ENCODE measurements at regions not wholly inside any gene's neighbourhood (a gene's known extent, or its start where the extent isn't known, plus 50 kb on each side); places are given as distances from the start of the nearest gene placed in this dataset.

DNA sequence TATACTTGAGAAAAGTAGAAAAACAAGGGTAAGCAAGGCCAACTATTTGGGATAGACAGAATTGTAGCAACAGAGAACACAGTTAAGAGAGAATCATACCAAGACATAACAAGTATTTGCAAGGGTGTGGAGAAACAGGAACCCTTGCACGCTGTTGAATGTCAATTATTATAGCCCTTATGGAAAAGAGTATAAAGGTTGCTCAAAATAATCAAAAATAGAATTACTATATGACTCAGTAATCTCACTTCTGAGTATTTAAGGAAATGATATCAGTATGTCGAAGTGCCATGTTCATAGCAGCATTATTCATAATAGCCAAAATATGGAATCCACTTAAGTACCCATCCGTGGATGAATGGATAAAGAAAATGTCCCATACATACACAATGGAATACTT, 193.3 kb downstream of the PHLDA1 start:
- POLR2A ChIA-PET = no interaction called here
- CTCF ChIA-PET = interaction anchor here (0.7 kb wide), 1 partner anchor 130 kb away, joined by 3 read pairs; no protein-coding TSS in a partner anchor
- Histone ChIP-seq H3K36me3 (ENCODE audit: control insufficient read depth in 2 of 2, insufficient read depth in 1 of 2, low read length in 2 of 2) (no peaks in the 10 kb centered on the region), H3K9me3 (ENCODE audit: control insufficient read depth, insufficient read depth, low read depth, low read length) (no peaks in the 10 kb centered on the region), H3K4me3 (ENCODE audit: low read depth, low read length) (no peak overlapping the region), H3K27ac (ENCODE audit: extremely low read depth, low read depth, low read length) (no peak overlapping the region), H3K4me1 (ENCODE audit: control insufficient read depth, insufficient read depth, low read length) (peaks cover 2% of the 10 kb centered on the region; the same call in 1 of the 2 replicates)
- TF ChIP-seq EGR2 (tag by site-specific recombination; IDR thresholded peaks at IDR 0.05; ENCODE audit: low read depth) (no peak), ZNF747 (tag by site-specific recombination; IDR thresholded peaks at IDR 0.05) (no peak)

- ChIA-PET CTCF (no interaction called here), POLR2A (no interaction called here)
- Histone ChIP-seq H3K4me1 (ENCODE audit: control insufficient read depth, insufficient read depth, low read length) (peaks cover 2% of the 10 kb centered on the region; the same call in 1 of the 2 replicates), H3K36me3 (ENCODE audit: control insufficient read depth in 2 of 2, insufficient read depth in 1 of 2, low read length in 2 of 2) (no peaks in the 10 kb centered on the region), H3K9me3 (ENCODE audit: control insufficient read depth, insufficient read depth, low read depth, low read length) (no peaks in the 10 kb centered on the region), H3K27ac (ENCODE audit: extremely low read depth, low read depth, low read length) (no peak overlapping the region), H3K4me3 (ENCODE audit: low read depth, low read length) (no peak overlapping the region)
- TF ChIP-seq ZNF157 (tag by site-specific recombination; IDR thresholded peaks at IDR 0.05) = no peak
- no peak for TF ChIP-seq ZNF777 (tag by site-specific recombination; IDR thresholded peaks at IDR 0.05; ENCODE audit: borderline replicate concordance)
These were observed 193.9 kb downstream of the PHLDA1 start for GRCh38 chr12:75837700-75838099.

GRCh38 chr12:75836533-75836932, 195.0 kb downstream of the PHLDA1 start:
- H3K9me3 ChIP-seq (ENCODE audit: control insufficient read depth, insufficient read depth, low read depth, low read length) = no peaks in the 10 kb centered on the region
- peaks cover 2% of the 10 kb centered on the region; the same call in 1 of the 2 replicates for H3K4me1 ChIP-seq (ENCODE audit: control insufficient read depth, insufficient read depth, low read length)
- TF ChIP-seq ZNF148 (tag by site-specific recombination; IDR thresholded peaks at IDR 0.05; ENCODE audit: borderline replicate concordance) (no peak), ZNF580 (tag by site-specific recombination; IDR thresholded peaks at IDR 0.05) (no peak), ATF2 (tag by site-specific recombination; IDR thresholded peaks at IDR 0.05; ENCODE audit: low read depth) (0 out of 2 replicates have a peak, but pooled peaks have one; percentile 20), KLF1 (tag by site-specific recombination; IDR thresholded peaks at IDR 0.05) (no peak), MEIS1 (CRISPR knock-in tag; IDR thresholded peaks at IDR 0.05; ENCODE audit: borderline replicate concordance) (no peak)
- TF ChIP-seq, protein P1, sequence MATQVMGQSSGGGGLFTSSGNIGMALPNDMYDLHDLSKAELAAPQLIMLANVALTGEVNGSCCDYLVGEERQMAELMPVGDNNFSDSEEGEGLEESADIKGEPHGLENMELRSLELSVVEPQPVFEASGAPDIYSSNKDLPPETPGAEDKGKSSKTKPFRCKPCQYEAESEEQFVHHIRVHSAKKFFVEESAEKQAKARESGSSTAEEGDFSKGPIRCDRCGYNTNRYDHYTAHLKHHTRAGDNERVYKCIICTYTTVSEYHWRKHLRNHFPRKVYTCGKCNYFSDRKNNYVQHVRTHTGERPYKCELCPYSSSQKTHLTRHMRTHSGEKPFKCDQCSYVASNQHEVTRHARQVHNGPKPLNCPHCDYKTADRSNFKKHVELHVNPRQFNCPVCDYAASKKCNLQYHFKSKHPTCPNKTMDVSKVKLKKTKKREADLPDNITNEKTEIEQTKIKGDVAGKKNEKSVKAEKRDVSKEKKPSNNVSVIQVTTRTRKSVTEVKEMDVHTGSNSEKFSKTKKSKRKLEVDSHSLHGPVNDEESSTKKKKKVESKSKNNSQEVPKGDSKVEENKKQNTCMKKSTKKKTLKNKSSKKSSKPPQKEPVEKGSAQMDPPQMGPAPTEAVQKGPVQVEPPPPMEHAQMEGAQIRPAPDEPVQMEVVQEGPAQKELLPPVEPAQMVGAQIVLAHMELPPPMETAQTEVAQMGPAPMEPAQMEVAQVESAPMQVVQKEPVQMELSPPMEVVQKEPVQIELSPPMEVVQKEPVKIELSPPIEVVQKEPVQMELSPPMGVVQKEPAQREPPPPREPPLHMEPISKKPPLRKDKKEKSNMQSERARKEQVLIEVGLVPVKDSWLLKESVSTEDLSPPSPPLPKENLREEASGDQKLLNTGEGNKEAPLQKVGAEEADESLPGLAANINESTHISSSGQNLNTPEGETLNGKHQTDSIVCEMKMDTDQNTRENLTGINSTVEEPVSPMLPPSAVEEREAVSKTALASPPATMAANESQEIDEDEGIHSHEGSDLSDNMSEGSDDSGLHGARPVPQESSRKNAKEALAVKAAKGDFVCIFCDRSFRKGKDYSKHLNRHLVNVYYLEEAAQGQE (tag by site-specific recombination; IDR thresholded peaks at IDR 0.05) = no peak
- H3K27ac ChIP-seq (ENCODE audit: extremely low read depth, low read depth, low read length) = no peak overlapping the region
- H3K4me3 ChIP-seq (ENCODE audit: low read depth, low read length) = no peak overlapping the region
- CTCF ChIA-PET = interaction anchor here (0.6 kb wide), 1 partner anchor 52 kb away, joined by 3 read pairs; no protein-coding TSS in a partner anchor
- POLR2A ChIA-PET = no interaction called here
- no peaks in the 10 kb centered on the region for H3K36me3 ChIP-seq (ENCODE audit: control insufficient read depth in 2 of 2, insufficient read depth in 1 of 2, low read length in 2 of 2)
